Hepatocyte (in vitro differentiated cells): ENCODE measurements at regions not wholly inside any gene's neighbourhood (a gene's known extent, or its start where the extent isn't known, plus 50 kb on each side); places are given as distances from the start of the nearest gene placed in this dataset.
A peak's percentile ranks its signal among the peaks of the same experiment; 100 is the strongest.

Experiments
- DNase-seq: peaks from one replicate; pipeline ENCODE4 v3.0.0-alpha.2; 2016; ENCODE audit warnings: low spot score
- H2AFZ ChIP-seq: fragments of 200-600 bp; sonication (generic); 2 replicates; pipeline ENCODE4 v1.6.0; 2016; ENCODE audit warnings: antibody characterized with exemption, mild to moderate bottlenecking
- H3K27ac ChIP-seq: fragments of 200-600 bp; sonication (generic); 2 replicates; pipeline ENCODE4 v1.5.1; 2016; ENCODE audit warnings: mild to moderate bottlenecking
- H3K27me3 ChIP-seq: fragments of 200-600 bp; sonication (generic); 2 replicates; pipeline ENCODE4 v1.6.1; 2016
- H3K36me3 ChIP-seq: fragments of 200-600 bp; sonication (generic); replicated peaks from 2 replicates; pipeline ENCODE4 v1.5.1; 2016; ENCODE audit warnings: low read depth; ENCODE audit not compliant: insufficient read depth
- H3K4me1 ChIP-seq: fragments of 200-600 bp; sonication (generic); 2 replicates; pipeline ENCODE4 v1.5.1; 2016; ENCODE audit warnings: mild to moderate bottlenecking, moderate library complexity; ENCODE audit not compliant: insufficient read depth
- H3K4me2 ChIP-seq: fragments of 200-600 bp; sonication (generic); 2 replicates; pipeline ENCODE4 v1.6.0; 2016
- H3K4me3 ChIP-seq: fragments of 200-600 bp; sonication (generic); 2 replicates; pipeline ENCODE4 v1.5.1; 2016; ENCODE audit warnings: mild to moderate bottlenecking
- H3K79me2 ChIP-seq: fragments of 200-600 bp; sonication (generic); 2 replicates; pipeline ENCODE4 v1.6.0; 2017; ENCODE audit warnings: mild to moderate bottlenecking
- H3K9me2 ChIP-seq: fragments of 200-600 bp; sonication (generic); replicated peaks from 2 replicates; pipeline ENCODE4 v1.6.0; 2017; ENCODE audit warnings: mild to moderate bottlenecking; ENCODE audit not compliant: insufficient read depth
- H3K9me3 ChIP-seq: fragments of 200-600 bp; sonication (generic); 2 replicates; pipeline ENCODE4 v1.5.1; 2016; ENCODE audit warnings: low read depth, mild to moderate bottlenecking
- H4K20me1 ChIP-seq: fragments of 200-600 bp; sonication (generic); 2 replicates; pipeline ENCODE4 v1.6.0; 2016; ENCODE audit warnings: mild to moderate bottlenecking; ENCODE audit not compliant: insufficient read depth, poor library complexity, severe bottlenecking
- EZH2 ChIP-seq: fragments of 200-600 bp; sonication (generic); IDR thresholded peaks from 2 replicates; pipeline ENCODE4 v1.6.1; 2016; ENCODE audit warnings: antibody characterized with exemption, mild to moderate bottlenecking, borderline replicate concordance
- EZH2phosphoT487 ChIP-seq: fragments of 200-600 bp; sonication (generic); IDR thresholded peaks from one replicate; pipeline ENCODE4 v1.6.1; 2018; ENCODE audit warnings: antibody characterized with exemption, mild to moderate bottlenecking, low read depth, moderate library complexity; ENCODE audit not compliant: unreplicated experiment, severe bottlenecking
- WGBS: methylation state at CpG from one replicate; pipeline ENCODE4 v1.1.6; 2016; ENCODE audit warnings: low lambda C conversion rate; ENCODE audit errors: missing lambda C conversion rate; 5-methylcytosine and 5-hydroxymethylcytosine counted together
- TF ChIP-seq, protein P1 (sequence below): fragments of 200-600 bp; sonication (generic); IDR thresholded peaks from 2 replicates; pipeline ENCODE4 v1.5.1; 2016; ENCODE audit warnings: antibody characterized with exemption, mild to moderate bottlenecking; ENCODE audit not compliant: poor library complexity

DNA sequence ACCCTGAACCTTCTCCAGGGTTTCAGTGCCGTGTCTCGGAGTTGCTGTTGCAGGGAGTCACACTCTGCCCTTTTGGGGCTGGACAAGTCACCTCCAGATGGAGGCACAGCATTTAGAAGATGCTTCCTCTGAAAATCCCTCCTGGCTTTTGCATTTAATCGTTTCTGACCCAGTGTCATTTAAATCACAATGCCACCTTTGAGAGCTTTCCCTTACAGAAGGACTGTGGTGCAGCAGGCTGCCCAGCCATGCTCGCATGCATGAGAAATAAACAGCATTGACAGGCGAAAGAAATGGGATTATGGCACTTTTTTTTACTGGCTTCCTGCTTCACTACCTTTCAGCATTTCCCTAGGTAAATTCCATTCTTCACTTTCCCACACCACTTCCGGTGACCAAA is 113.4 kb upstream of the DYRK2 start:
- Histone ChIP-seq H3K9me3 (no peaks in the 10 kb centered on the region), H3K4me2 (no peak overlapping the region), H3K79me2 (no peaks in the 10 kb centered on the region), H2AFZ (no peak overlapping the region), H3K27ac (peak overlapping the region; percentile 54), H4K20me1 (no peaks in the 10 kb centered on the region), H3K27me3 (no peaks in the 10 kb centered on the region), H3K36me3 (no peaks in the 10 kb centered on the region), H3K4me3 (no peak overlapping the region), H3K9me2 (no peaks in the 10 kb centered on the region), H3K4me1 (peaks cover 4% of the 10 kb centered on the region)
- 81% methylated on average over 6 of the region's 6 CpGs for WGBS
- TF ChIP-seq EZH2 (no peak), EZH2phosphoT487 (no peak)
- TF ChIP-seq, protein P1, sequence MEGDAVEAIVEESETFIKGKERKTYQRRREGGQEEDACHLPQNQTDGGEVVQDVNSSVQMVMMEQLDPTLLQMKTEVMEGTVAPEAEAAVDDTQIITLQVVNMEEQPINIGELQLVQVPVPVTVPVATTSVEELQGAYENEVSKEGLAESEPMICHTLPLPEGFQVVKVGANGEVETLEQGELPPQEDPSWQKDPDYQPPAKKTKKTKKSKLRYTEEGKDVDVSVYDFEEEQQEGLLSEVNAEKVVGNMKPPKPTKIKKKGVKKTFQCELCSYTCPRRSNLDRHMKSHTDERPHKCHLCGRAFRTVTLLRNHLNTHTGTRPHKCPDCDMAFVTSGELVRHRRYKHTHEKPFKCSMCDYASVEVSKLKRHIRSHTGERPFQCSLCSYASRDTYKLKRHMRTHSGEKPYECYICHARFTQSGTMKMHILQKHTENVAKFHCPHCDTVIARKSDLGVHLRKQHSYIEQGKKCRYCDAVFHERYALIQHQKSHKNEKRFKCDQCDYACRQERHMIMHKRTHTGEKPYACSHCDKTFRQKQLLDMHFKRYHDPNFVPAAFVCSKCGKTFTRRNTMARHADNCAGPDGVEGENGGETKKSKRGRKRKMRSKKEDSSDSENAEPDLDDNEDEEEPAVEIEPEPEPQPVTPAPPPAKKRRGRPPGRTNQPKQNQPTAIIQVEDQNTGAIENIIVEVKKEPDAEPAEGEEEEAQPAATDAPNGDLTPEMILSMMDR: no peak
- no peak for DNase-seq

DNA sequence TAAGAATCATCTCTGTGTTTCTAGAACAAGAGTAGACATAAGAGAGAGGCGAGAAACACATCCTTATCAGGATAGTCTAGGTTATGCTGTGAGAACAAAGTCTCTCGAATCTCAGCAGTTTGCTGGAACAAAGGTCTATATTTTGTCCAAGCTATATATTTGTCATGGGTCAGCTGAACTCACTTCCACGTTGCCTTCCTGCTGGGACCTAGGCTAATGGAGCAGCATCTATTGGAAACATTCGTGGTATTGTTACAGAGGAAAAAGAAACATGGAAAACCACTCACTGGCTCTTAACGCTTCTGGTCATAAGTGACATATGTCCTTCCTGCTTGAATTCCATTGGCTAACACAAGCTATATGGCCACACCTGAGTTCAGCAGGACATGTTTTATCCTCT is 112.6 kb upstream of the DYRK2 start:
- H2AFZ ChIP-seq: peak overlapping the region; percentile 6
- H3K9me3 ChIP-seq: no peaks in the 10 kb centered on the region
- peak overlapping the region; percentile 54 for H3K27ac ChIP-seq
- no peak overlapping the region for H3K4me2 ChIP-seq
- WGBS: 73% methylated on average over 5 of the region's 5 CpGs
- no peaks in the 10 kb centered on the region for H4K20me1 ChIP-seq
- no peak overlapping the region for H3K4me3 ChIP-seq
- H3K27me3 ChIP-seq: no peaks in the 10 kb centered on the region
- H3K9me2 ChIP-seq: no peaks in the 10 kb centered on the region
- H3K36me3 ChIP-seq: no peaks in the 10 kb centered on the region
- no peak for DNase-seq
- H3K79me2 ChIP-seq: no peaks in the 10 kb centered on the region
- peaks cover 4% of the 10 kb centered on the region for H3K4me1 ChIP-seq
- no peak for TF ChIP-seq EZH2
- TF ChIP-seq EZH2phosphoT487: no peak
- TF ChIP-seq, protein P1: no peak

GRCh38 chr12:67539329-67539728 is 109.2 kb upstream of the DYRK2 start:
- DNase-seq: no peak
- TF ChIP-seq EZH2phosphoT487 (no peak), EZH2 (no peak)
- TF ChIP-seq, protein P1: no peak
- no peaks in the 10 kb centered on the region for H3K4me1 ChIP-seq
- no peak overlapping the region for H3K4me2 ChIP-seq
- H3K79me2 ChIP-seq: no peaks in the 10 kb centered on the region
- H3K4me3 ChIP-seq: no peak overlapping the region
- no peaks in the 10 kb centered on the region for H4K20me1 ChIP-seq
- no peaks in the 10 kb centered on the region for H3K27me3 ChIP-seq
- H3K27ac ChIP-seq: no peak overlapping the region
- H3K9me2 ChIP-seq: no peaks in the 10 kb centered on the region
- no peak overlapping the region for H2AFZ ChIP-seq
- no peaks in the 10 kb centered on the region for H3K9me3 ChIP-seq
- no peaks in the 10 kb centered on the region for H3K36me3 ChIP-seq
- WGBS: 57% methylated on average over 9 of the region's 9 CpGs

DNA sequence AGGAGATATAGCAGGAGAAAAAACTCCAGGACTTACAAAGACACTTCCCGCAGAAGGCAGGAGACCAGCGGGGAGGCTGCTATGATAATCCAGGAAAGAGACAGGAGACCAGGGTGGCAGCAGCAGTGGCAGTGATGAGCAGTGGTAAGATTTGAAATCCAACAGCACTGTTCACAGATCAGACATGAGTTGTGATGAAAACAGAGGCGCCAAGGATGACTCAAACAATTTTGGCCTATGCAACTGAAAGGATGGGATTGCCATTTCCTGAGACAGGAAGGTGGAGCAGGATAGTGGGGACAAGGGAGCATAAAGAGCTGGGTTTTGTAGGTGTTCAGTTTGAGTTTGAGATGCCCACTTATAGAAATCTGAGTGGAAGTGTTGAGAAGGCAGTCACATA is 108.6 kb upstream of the DYRK2 start:
- TF ChIP-seq EZH2phosphoT487: no peak
- TF ChIP-seq, protein P1: no peak
- TF ChIP-seq EZH2: no peak
- Histone ChIP-seq H2AFZ (no peak overlapping the region), H3K4me2 (no peak overlapping the region), H3K9me3 (no peaks in the 10 kb centered on the region), H3K27me3 (no peaks in the 10 kb centered on the region), H3K79me2 (no peaks in the 10 kb centered on the region), H3K4me3 (no peak overlapping the region), H3K27ac (no peak overlapping the region), H3K36me3 (no peaks in the 10 kb centered on the region), H4K20me1 (no peaks in the 10 kb centered on the region), H3K9me2 (no peaks in the 10 kb centered on the region), H3K4me1 (no peaks in the 10 kb centered on the region)
- 79% methylated on average over 3 of the region's 3 CpGs for WGBS
- no peak for DNase-seq
